NCI-H446 (cell line): ENCODE measurements at regions not wholly inside any gene's neighbourhood (a gene's known extent, or its start where the extent isn't known, plus 50 kb on each side); places are given as distances from the start of the nearest gene placed in this dataset.
"Not testable (repeated sequence)": the region's sequence is repeated elsewhere in the genome, so short reads cannot be mapped to it uniquely, and the experiment has no call there.

Experiments
- DNase-seq, 2 experiments: peaks; one replicate each; lab custom pipeline; 2025; lab: John Stamatoyannopoulos, UW

DNA sequence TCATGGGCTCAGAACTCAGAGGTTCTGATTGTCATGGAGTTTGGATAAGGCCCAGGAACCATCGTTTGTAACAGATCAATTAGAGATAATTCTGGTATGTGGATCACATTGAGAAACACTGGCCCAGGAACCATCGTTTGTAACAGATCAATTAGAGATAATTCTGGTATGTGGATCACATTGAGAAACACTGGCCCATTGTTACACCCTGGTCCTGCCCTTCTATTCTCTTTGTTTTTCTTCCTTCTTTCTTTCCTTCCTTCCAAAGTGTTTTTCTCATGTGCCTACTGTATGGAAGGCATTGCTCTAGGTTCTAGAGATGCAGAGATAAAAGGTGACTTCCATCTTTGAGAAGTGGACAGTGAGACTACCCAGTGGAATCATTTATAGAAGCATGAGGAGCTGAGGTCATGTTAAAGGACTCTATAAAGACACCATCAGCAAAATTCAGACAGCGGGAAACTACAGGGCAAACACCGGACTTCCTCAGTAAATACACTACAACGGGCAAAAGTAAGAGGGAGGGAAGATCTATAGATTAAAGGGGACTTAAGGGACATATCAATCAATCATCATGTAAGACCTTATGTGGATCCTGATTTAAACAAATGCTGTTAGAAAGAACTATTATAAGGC, 153.8 kb downstream of the UNC5CL start:
- DNase-seq: no peak

DNA sequence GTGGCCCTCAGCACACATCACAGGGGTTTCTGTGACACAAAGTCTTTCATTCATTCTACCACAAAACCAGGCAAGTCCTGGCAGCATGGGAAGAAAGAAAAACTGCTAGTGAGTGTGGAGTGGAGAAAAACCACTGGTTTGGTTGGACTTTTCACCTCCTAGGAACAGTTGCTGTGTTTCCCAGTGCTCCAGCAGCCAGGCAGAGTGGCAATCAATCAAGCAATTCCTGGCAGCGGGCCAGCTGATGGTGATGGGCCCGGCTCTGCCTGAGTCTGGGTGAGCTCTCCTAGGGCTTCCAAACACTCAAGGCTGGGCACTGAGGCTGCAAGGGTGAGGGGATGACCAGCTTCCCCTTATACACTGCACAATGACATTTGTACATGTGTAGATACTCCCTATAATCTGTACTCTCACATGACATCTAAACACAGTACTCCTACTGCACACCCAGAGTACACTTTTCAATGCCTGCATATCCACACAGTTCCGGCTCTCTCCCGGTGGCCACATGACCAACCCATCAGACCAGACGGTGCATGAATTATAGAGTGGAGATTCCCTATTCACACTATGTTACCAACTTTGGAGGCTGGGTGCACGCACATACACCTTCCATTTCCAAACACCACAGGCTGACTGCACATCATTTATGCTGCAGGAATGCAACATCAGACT, 156.6 kb downstream of the UNC5CL start:
- peak; percentile 33 to 60 for DNase-seq

DNA sequence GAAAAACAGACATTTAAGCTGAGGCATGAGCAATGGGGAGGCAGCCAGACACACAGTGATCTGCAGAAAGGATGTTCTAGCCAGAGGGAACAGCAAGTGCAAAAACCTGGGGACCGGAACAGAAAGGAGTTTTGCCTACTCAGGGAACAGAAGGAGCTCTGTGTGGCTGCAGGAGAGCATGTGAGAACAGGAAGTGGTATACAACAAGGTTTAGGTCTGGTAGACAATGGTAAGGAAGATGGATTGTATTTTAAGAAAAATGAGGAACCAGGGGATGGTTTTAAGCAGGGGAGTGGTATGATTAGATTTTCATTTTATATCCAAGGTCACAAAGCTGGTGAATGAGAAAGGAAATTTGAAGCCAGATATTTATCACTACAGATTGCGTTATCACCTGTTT, 157.5 kb downstream of the UNC5CL start:
- DNase-seq: no peak

GRCh38 chr6:40880906-40881305, 158.1 kb downstream of the UNC5CL start:
- no peak for DNase-seq

DNA sequence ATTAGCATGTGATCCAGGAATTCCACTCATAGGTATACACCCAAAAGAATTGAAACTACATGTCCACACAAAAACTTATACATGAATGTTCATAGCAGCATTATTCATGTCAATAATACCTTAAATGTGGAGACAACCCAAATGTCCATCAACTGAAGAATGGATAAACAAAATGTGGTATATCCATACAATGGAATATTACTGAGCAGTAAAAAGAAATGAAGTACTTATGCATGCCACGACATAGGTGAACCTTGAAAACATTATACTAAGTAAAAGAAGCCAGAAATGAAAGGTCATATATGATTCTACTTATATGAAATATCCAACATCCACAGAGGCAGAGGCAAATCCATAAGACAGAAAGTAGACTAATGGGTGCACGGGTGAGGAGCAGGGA, 159.9 kb downstream of the UNC5CL start:
- no peak for DNase-seq

GRCh38 chr6:40877362-40877761, 161.7 kb downstream of the UNC5CL start:
- DNase-seq: no peak

DNA sequence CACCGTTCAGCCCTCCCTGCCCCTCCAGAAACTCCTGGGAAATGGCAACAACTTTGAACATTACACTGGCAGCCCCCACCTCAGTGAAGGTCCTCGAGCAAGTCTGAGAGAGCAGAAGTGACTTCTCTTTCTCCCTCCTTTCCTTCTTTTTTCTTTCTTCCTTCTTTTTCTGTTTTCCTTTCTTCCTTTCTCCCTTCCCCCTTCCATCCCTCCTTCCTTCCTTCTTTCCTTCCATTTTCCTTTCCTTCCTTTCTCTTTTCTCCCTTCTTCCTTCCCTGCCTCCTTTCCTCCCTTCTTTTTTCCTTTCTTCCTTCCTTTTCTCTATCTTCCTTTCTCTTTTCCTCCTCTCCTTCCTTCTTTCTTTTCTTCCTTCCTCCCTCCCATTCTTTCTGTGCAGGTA, 162.7 kb downstream of the UNC5CL start:
- DNase-seq: no peak

GRCh38 chr6:40874495-40874894, 164.5 kb downstream of the UNC5CL start:
- DNase-seq: no peak

DNA sequence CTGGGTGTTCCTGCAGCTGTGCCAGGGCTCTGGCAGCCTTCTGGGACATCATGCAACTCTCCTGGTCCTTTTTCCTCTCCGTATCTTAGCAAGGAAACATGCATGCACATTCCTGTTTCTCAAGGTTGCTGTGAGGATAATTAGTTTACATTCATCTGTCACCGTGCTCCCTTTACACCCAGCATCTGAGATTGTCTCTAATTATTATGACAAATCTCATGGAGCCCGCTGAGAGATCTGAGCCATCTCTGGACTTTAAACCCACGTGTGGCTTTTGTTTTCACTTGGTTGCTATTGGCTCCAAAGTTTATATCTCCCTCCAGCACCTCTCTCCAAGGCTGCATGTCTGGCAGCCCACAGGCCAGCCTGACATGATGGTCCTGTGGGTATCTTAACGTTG, 167.6 kb downstream of the UNC5CL start:
- no peak for DNase-seq

DNA sequence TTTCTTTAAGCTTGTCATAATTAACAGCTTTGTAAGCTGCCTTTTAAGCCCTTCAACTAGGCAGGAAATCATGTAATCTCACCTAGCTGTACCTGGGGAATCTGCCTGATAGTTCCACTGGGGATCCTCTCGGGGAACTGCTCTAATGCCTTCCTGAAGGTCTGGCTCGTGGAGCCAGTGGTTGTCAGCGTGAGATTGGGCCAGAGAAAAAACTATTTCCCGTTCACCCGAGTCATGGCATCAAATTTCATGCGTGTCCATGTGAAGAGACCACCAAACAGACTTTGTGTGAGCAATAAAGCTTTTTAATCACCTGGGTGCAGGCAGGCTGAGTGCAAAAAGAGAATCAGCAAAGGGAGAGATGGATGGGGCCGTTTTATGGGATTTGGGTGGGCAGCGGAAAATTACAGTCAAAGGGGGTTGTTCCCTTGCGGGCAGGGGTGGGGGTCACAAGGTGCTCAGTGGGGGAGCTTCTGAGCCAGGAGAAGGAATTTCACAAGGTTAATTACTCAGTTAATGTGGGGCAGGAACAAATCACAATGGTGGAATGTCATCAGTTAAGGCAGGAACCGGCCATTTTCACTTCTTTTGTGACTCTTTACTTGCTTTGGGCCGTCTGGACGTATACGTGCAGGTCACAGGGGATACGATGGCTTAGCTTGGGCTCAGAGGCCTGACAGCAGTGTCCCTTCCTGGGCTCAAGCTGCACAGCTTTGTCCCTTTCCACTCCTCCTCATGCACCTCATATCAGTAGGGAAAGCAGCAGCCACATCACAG, 170.7 kb downstream of the UNC5CL start:
- DNase-seq: not testable (repeated sequence)

- DNase-seq: not testable (repeated sequence)
Observed at GRCh38 chr6:40867527-40867926, 171.5 kb downstream of the UNC5CL start.

GRCh38 chr6:40865259-40865658, 173.8 kb downstream of the UNC5CL start:
- DNase-seq: not testable (repeated sequence)

DNA sequence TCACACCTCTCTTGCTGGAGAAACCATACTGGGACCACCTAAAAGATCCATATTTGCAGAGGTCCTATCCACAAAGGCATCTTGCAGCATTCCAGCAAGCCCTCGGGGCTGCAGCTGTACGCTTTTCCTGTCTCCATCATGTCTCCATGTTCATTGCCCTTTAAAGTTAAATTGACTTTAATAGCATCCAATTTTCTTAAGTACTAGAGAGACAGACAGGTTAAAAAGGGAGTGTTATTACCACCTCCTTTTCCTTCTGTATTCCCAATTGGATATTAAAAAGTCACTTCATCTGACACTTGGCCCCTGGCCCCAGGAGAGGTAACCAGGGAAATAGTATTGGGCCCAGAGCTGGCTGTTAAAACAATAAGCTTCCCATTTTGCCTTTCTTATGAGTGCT, 178.6 kb downstream of the UNC5CL start:
- DNase-seq: no peak

- DNase-seq: no peak
Observed at GRCh38 chr6:40856271-40856670, 182.8 kb downstream of the UNC5CL start.

- DNase-seq: no peak
Observed at GRCh38 chr6:40855168-40855880, 183.7 kb downstream of the UNC5CL start.

DNA sequence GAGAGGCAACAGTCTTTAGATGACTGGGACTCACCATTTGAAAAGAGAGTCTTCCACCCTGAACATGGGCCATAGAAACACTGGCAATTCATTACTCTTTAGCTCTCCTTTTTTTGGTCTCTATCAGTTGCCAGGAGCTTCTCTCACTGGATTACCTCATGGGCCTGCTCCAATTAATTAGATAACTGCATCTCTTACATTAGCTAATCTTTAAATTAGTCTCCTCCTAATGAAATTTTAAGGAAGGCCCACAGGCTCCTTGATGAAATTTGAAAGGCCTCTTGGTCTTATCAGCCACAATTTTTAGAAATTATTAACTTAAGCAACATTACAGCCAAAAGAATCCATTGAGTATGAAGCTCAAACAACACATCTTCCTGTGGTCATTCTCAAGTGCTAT, 184.4 kb downstream of the UNC5CL start:
- DNase-seq: no peak

GRCh38 chr6:40852779-40853373, 186.1 kb downstream of the UNC5CL start:
- DNase-seq: peak in 1 of 2 experiments; percentile 13

GRCh38 chr6:40849546-40849945, 189.5 kb downstream of the UNC5CL start:
- no peak for DNase-seq

- DNase-seq: peak in 1 of 2 experiments; percentile 21
Observed at GRCh38 chr6:40848868-40849514, 190.0 kb downstream of the UNC5CL start.

- DNase-seq: no peak
Observed at GRCh38 chr6:40848038-40848437, 191.0 kb downstream of the UNC5CL start.

GRCh38 chr6:40845553-40845952, 193.5 kb downstream of the UNC5CL start:
- peak; percentile 26 to 54 for DNase-seq
